CD4-positive, alpha-beta T cell treated with Interleukin-10 for 1 hour (primary cell): ENCODE measurements at regions not wholly inside any gene's neighbourhood (a gene's known extent, or its start where the extent isn't known, plus 50 kb on each side); places are given as distances from the start of the nearest gene placed in this dataset.
"Not testable (repeated sequence)": the region's sequence is repeated elsewhere in the genome, so short reads cannot be mapped to it uniquely, and the experiment has no call there.

ENCODE experiments used
- DNase-seq: peaks from one replicate; pipeline ENCODE4 v3.0.0-alpha.2; 2020

DNA sequence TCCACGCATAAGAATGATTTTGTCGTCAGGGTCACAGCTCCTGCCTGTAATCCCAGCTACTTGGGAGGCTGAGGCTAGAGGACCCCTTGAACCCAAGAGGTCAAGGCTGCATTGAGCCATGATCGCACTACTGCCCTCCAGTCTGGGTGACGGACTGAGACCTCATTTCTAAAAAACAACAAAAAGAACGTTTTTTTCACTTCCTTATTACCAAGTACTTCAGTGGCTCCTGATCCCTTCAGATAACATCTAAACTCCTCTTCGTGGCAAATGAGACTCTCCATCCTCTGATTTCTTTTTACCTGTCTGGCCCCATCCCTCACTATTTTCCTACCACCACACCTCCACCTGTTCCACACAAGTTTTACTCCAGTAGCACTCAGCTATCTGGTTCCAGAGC lies 105.4 kb upstream of the TLK1 start:
- no peak for DNase-seq

DNA sequence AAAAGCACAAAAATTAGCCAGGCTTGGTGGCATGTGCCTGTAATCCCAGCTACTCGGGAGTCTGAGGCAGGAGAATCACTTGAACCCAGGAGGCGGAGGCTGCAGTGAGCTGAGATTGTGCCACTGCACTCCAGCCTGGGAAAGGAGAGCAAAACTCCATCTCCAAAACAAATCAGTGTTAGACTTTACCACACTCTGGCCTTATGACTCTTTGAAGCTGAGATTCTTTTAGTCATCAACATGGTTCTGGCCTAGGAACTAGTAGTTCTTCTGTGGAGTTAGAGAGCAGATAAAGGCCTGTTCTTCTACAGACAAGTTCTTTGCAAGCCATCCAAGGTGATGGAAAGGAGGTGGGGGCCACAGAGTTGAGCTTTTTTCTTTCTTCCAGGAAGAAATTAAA lies 100.8 kb upstream of the TLK1 start:
- DNase-seq = not testable (repeated sequence)

DNA sequence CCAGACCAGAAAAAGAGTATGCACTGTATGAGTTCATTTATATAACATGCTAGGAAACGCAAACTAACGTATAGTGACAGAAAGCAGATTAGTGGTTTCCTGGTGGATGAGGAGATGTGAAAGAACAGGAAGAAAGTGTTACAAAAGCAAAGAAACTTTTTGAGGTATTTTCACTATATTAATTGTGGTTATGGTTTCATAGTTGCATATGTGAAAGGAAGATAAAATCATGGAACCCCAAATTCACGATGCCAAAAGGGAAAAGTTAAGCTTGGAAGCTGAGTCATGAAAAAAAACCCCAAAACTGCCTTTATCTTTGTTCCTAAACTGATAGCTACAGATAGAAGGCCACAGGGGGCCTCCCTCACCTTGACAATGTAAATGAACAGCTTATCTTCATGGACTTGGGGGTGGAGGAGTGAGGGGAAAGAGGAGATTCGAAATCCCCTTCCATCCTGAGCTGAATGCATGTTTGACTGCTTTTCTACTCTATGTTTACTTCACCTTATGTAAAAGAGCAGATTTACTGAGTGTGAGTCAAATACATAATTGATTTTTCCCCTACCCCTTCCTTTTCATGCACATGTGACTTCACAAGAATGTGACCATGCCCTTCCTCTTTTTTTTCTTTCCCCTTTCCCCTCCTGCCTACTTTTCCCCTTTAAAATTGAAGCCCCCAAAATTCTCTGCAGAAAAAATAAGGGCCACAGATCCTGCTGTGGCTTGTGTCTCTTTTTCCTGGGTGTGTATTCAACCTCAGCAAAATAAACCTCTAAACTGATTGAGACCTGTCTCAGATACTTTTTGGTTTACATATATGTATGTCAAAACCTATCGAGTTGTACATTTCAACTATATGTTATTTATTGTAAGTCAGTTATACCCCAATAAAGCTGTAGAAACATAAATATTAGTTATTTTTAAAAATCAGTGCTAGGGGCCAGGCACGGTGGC lies 100.1 kb upstream of the TLK1 start:
- DNase-seq = peak; percentile 9

DNA sequence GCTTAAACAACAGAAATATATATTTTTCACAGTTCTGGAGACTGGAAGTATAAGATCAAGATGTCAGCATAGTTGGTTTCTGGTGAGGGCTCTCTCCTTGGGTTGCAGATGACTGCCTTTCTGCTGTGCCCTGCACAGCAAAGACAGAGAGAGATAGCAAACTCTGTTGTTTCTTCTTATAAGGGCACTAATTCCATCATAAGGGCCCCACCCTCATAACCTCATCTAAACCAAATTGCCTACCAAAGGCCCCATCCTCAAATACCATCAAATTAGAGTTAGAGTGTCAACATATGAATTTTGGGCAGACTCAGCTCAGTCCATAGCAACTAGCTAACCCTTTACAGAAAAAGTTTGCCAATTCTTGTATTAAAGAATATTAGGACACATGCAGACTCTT lies 94.0 kb upstream of the TLK1 start:
- no peak for DNase-seq

DNA sequence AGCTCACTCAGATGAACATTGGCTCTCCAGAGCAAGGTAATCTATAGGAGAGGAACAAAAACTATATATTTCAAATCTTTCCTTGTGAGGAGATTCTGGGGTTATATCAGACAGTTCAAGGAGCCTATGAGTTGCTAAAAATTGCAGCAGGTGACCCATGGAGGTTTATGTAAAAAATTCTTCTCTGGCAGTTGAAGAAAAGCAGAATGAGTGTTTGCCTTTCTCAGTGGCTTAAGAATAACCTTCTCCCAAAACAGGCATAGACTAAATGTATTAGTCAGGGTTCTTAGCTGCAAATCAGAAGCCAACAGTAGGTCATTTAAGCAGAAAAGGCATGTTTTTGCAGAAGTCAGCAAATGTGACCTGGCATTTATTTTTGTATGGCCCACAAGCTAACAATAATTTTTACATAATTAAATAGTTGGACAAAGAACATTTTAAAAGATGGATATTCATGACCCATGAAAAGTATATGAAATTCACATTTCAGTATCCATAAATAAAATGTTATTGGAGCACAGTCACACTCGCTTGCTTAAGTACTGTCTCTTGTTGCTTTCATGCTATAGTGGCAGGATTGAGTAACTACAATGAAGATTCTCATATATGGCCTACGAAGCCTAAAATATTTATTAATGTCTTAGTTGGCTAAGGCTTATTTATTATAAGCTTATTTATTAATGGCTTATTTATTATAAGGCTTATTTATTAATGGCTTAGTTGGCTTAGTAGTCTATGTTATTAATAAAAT lies 93.4 kb upstream of the TLK1 start:
- DNase-seq = no peak

DNA sequence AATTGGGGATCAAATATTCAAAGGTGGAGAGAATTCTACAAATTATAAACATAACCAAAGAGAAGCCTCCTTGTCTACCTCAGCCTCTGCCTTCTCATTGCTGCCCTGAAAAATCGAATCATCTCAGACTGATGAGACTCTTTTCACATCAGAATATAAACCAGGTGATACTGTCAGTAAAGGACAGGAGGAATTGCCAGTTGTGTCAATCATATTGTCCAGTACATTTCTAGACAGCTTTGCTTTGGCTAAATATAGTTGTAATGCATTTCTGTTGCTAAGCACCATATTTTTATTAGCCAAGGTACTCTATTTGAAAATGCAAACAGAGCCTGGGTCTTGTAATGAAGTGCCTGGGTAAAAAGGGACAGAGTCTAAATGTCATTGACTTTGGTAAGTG lies 92.6 kb upstream of the TLK1 start:
- DNase-seq = no peak

DNA sequence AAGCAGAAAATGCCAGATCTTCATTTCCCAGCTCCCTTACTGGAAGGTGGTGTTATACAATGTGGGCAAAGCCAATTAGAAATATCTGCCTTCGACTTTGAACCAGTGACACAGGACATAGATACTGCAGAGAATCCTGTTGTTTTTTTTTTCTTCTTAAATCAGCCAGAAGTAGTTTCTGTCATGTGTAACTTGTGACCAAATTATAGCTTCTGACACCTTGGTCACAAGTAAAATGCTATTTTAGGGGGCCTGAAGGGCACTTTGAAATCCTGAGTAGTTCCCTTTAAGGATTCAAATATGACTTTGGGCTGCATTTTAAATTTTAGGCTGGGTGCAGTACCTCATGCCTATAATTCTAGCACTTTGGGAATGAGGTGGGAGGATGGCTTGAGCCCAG lies 89.0 kb upstream of the TLK1 start:
- DNase-seq = no peak

DNA sequence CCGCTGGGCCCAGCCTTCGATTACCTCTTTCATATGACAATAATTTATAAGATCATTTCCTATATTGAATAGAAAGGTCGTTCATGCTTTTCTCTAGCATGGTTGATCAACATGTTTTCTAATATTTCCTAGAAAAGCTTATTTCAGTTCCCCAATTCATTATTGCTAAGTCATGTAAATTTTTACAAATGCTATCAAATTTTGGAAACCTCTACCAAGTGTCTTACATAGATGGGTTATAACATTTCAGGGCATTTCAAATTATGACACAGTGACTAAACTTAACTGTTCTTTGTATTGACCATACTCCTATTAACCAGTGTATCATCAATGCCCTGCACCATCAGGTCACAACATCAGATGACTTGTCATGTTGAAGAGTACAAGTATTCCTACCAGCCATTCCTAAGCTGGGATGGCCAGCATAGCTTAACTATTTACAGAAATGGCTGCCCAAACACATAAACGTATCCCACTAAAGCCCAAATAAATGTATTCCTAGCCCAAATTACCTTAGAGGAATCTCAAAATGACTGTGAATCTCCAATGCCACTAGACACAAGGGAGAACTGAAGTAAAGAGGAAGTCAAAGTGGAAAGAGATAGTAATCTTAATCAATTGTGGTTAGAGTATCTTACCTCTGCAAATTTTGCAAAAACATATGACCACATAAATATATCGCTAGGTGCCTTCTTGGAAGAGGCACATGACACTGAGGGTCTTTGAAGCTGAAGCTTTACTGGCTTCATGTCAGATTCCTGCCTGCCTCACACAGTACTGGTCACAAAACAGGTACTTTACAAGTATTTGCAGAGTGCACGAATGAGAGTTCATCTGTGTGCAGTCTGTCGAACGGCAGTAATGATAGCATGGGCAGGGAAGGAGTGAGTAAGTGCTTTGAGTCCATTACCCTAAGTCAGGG lies 87.3 kb upstream of the TLK1 start:
- DNase-seq = peak; percentile 56

DNA sequence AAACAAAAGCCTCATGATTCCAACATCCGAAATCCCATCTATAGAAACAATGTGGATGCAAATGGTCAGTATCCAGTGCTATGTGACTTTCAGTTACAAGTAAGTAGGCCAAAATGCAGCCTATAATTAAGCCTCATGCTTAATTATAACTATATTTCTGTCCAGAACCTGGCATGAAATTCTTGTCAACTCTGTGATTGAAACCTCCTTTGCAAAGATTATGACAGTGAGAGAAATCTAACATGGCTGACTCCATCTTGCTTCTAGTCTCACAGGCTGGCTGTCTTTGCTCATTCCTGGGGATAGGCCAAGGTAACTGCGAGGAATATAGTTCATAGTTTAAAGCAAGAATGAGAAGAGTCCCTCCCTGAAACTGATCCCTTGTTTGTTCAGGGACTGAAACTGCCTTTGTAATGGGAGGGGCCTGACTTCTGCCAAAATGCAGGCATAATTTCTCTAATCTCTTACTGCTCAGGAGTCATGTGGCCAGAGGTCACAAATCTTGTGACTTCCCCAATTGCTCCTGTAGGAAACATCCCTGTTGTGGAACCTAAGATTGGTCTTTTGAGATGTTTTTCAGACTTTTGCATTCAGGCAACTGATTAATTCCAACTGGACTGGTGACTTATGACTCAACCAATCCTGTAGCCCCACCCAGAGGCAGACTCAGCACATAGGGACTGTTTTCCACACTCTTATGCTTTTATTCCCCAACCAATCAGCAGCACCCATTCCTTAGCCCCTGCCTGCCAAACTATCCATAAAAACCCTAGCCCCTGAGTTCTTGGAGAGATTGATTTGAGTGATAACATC lies 84.5 kb upstream of the TLK1 start:
- peak; percentile 6 for DNase-seq

DNA sequence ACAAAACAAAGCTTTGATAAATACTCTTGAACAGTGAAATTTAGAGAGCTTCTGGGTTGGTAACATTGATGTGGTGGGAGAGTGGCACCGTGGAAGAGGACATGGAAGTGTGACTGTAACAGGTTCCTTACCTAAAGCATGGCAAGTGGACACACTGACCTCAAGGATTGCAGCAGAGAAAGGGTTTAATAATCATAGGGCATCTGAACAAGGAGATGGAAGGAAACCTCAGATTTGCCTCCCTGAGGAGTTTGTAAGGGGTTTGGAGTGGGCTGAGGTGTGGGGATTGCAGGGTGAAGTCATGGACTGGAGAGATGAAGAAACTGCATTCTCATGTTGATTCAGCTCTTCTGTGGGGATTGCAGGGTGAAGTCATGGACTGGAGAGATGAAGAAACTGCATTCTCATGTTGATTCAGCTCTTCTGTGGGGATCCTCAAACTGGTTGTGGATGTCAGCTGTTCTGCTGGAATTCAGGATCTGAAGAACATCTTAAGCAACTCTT lies 83.8 kb upstream of the TLK1 start:
- DNase-seq = no peak

DNA sequence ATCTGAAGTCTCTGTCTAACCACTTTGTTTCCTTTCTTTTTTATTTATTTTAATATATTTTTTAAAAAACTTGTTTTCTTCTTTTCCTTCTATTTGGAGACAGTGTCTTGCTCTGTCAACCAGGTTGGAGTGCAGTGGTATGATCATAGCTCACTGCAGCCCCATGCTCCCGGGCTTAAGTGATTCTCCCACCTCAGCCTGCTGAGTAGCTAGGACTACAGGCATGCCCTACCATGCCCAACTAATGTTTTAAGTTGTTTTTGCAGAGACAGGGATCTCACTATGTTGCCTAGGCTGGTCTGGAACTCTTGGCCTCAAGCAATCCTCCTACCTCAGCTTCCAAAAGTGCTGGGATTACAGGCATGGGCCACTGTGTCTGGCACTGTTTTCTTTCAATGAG lies 81.1 kb upstream of the TLK1 start:
- no peak for DNase-seq

DNA sequence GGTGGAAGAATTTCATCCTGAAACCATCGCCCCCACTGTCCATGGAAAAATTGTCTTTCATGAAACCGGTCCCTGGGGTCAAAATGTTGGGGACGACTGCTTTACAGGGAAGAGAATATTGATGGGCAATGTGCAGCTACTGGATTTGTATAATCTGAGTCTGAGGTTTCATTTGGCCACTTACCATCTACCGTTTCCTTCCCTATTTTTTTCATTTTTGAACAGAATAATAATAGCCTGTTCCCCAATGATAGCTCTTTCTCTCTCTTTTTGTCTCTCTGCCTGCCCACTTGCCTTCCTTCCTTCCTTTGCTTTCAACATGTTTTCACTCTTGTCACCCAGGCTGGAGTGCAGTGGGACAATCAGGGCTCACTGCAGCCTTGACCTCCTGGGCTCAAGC lies 78.3 kb upstream of the TLK1 start:
- DNase-seq = no peak

DNA sequence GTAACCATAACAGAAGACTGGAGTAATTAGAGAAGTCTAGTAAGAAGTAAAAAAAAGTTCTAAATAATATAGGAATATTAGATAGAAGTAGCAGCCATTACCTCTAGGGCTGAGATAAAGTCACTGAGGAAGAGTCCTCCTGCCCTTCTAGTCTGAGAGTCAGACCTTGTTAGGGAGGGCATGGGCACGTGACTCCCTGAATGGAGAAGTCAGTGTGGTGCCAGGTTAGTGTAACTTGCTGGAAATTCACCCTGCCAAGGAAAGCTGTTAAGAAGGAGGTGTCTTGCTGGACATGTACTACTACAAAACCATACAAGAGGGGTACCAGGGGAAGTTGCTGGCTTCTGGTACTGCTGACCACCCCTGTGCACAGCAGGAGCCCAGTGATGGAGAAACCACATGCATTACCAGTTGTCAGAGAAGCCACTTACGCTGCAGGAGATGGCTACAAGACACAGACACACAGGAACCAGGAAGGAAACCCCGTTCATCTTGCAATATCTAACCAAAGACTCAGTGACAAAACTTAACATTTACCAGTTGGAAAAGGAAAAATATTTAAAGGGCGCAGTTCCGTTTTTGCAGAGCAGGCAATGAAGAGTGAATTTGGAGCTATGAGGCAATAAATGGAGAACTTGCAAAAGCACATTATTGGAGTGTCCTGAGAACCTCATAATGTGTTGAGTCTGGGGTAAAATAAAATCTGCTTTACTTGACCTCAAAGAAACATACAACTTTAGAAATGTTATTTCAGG lies 77.2 kb upstream of the TLK1 start:
- DNase-seq = no peak

DNA sequence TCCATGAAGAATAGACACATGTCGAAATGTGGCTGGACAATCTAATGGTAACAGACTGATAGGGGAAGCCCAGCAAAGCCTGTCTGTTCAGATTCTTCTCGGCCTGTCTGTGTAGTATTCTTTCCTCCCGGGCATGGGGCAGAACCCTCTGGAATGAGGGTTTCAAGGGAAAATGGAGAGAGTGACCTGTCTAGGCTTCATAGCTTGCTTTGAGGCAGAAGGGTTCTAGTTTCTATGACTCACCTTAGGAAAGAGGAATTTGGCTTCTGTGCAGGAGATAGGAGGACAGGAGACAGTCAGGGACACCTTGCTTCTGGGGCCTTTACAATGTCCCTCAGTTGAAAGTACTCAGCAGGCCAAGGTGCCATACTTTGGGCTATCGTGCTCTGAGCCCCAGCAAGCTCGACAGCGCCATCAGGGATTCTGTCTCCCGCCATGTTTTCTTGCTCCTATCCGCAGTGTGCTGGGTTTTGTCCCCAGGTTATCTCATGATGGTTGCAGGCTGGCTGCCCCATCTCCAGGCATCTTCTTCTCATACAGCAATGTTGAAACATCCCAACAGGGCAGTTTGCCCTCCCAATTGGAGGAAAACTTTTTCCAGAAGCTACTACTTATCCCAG lies 74.7 kb upstream of the TLK1 start:
- no peak for DNase-seq

DNA sequence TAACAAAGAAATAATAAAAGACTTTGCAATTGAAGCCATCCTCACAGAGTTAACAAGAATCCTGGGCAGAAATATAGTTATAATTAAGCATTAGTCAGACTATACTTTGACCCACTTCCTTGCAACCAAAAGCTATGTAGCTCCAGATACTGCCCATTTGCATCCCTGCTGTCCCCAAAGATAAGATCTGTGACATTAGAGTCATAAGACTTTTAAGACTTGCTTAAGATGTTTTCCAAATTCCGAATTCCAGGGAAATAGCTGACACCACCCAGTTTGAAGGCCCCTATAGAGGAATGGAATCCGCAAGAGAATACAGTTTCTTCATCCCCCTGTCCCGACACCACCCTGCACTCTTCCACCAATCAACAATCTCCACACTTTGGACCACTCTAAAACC lies 69.5 kb upstream of the TLK1 start:
- DNase-seq = no peak

DNA sequence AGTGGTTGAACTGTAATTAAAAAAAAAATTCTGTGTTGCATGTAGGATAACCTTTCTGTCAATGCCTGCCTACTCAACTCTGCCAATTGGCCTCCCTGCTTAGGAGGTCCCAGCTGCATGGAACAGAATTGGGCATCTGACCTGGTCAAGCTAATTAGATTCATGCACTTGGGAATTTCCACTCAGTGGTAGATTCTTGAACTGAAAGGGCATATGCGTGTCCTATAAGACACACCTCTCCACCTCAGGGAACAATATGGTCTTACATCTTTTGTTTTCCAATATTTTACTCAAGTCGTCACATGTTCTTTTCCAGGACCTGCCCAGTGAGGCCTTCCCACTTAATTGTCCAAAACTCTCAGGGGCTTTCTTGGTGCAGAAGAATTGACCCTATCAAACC lies 68.1 kb upstream of the TLK1 start:
- no peak for DNase-seq

DNA sequence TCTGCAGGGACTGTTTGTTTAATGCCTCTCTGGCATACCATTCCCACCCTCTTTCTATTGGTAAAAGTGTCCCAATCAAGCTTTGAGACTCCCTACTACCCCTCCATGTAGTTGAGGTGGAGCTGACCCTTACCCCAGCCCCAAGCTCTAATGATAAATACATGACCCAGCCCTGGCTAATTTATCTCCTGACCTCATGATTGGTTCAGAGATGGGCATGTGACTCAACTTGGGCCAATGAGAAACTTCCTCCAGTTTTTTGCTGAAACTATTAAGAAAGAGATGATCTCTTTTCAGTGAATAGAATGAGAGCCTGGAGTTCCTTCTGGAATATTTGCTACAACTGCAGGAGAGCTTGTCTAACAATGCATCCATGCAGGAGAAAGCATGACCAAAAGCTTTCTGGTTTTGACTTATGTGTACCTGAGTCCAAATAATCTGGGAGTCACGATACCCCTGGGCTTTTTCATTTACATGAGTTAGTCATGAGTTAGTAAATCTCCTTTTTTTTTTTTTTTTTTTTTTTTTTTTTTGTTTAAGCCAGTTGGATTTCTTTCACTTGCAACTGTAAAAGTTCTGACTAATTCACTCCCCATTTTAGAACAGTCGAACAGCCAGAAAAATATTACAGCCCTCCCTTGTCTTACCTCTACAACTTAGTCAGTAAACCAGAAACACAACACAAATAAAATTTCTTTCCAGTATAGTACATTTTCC lies 66.5 kb upstream of the TLK1 start:
- no peak for DNase-seq

DNA sequence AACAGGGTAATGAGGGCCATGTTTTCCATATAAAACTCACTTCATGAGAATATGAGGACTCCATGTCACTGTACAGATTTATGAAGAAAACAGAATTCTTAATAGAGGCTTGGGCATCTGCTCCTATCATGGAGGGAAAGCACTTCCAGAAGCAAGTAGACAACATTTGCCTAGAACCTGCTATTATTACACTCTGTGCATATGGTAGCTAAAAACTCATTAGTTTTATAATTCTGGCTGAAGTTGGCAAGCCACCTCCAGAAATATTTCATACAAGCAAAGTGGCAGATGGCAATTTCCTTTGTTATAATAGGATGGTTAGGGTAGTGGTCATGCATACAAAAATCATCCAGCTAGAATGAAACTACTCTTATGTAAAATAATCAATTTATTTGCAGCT lies 65.8 kb upstream of the TLK1 start:
- DNase-seq = no peak

DNA sequence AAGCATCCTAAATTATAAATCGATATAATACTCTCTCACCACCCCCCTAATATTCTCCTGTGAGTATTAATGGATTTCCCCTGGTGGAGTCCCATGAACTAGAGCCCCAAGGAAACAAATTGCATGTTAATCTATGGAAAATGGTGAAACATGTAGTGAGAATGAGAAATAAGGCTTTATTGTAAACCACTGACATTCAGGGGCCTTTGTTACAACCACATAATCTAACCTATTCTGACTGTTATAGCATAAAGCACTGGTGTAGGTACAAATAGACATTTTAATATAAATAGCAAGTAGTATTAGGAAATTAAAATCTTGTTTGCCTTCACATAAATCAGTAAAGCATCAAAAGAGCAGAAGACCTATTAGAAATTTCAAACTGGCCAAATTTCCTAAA lies 65.3 kb upstream of the TLK1 start:
- no peak for DNase-seq

DNA sequence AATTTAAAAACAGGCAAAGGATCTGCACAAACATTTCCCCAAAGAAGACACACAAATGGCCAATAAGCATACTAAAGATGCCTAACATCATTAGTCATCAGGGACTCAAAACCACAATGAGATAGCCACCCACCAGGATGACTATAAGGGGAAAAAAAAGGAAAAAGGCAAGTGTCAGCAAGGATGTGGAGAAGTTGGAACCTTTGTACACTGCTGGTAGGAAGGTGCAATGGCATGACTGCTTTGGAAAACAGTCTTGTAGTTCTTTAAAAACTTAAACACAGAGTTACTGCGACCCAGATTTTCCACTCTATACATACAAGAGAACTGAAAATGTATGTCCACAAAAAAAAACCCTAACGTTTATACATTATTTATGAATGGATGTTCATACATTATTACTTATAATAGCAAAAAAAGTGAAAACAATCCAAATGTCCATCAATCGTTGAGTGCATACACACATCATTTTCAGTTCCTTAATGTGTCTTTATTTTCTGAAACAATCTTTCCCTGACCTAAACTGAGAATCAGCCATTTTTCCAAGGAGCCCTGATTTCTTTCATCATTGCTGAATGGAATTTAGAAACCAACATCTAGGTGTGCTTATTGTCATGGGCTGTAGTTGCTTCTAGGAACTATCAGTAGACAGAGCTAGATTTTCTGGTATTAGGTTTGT lies 64.7 kb upstream of the TLK1 start:
- no peak for DNase-seq
